ENCODE measurements at regions not wholly inside any gene's neighbourhood (a gene's known extent, or its start where the extent isn't known, plus 50 kb on each side); places are given as distances from the start of the nearest gene placed in this dataset.

- Histone ChIP-seq H3K36me3 (ENCODE audit: control insufficient read depth in 1 of 2, insufficient read depth in 2 of 2, low read length in 2 of 2) (no peaks in the 10 kb centered on the region), H4K20me1 (ENCODE audit: insufficient read depth) (no peaks in the 10 kb centered on the region), H3K4me3 (replicated peaks in 1 of 2; ENCODE audit: low read depth in 1 of 2, low read length in 2 of 2) (no peak overlapping the region), H3K4me1 (ENCODE audit: control insufficient read depth in 1 of 2, insufficient read depth in 2 of 2, low read length in 2 of 2) (no peaks in the 10 kb centered on the region), H3K4me2 (ENCODE audit: low read length) (no peak overlapping the region), H3K9ac (ENCODE audit: low read length) (no peak overlapping the region), H2AFZ (ENCODE audit: low read depth, low read length, poor library complexity, severe bottlenecking) (no peak overlapping the region), H3K79me2 (ENCODE audit: insufficient read depth, low read length) (no peaks in the 10 kb centered on the region), H3K9me2 (ENCODE audit: insufficient read depth) (no peaks in the 10 kb centered on the region), H3K27ac (ENCODE audit: low read depth, low read length) (no peak overlapping the region), H3K27me3 (ENCODE audit: insufficient read depth, low read length) (no peaks in the 10 kb centered on the region), H3K9me3 (ENCODE audit: control insufficient read depth in 1 of 2, insufficient read depth in 1 of 2, low read depth in 1 of 2, low read length in 2 of 2) (no peaks in the 10 kb centered on the region)
- BruUV-seq (replicated peaks), result no TSS peak
- intact Hi-C loops (cut with micrococcal nuclease), result no loop called here
- CTCF ChIA-PET, result interaction anchor here (1.4 kb wide), 1 partner anchor 44 kb away, joined by 3 read pairs; no protein-coding TSS in a partner anchor
- TF ChIP-seq FOSL1 (IDR thresholded peaks at IDR 0.05; ENCODE audit: low read depth) (no peak), SRF (IDR thresholded peaks at IDR 0.05; ENCODE audit: low read depth) (no peak), POLR2AphosphoS5 (IDR thresholded peaks at IDR 0.05; ENCODE audit: low read depth, low read length) (no peak), ATF3 (IDR thresholded peaks at IDR 0.05) (no peak), EZH2 (IDR thresholded peaks at IDR 0.05) (no peak), TCF7L2 (IDR thresholded peaks at IDR 0.05; ENCODE audit: borderline replicate concordance, extremely low read depth, insufficient read depth, insufficient read length) (no peak), ELF1 (IDR thresholded peaks at IDR 0.05; ENCODE audit: borderline replicate concordance, low read depth) (no peak), REST (IDR thresholded peaks at IDR 0.05; ENCODE audit: low read depth) (no peak), ZNF274 (IDR thresholded peaks at IDR 0.05; ENCODE audit: low read depth, low read length) (no peak), SIN3A (IDR thresholded peaks at IDR 0.05; ENCODE audit: low read depth) (no peak), POLR2A (IDR thresholded peaks at IDR 0.05; ENCODE audit: borderline replicate concordance, extremely low read depth, insufficient read depth, insufficient read length) (no peak), JUND (IDR thresholded peaks at IDR 0.05) (no peak)
- POLR2A ChIA-PET, result no interaction called here
- no peak for ATAC-seq
- RAD21 ChIA-PET (ENCODE audit: low non-redundant PET in 1 of 2, low total read pairs in 2 of 2, uncharacterized antibody in 2 of 2, unreplicated experiment in 2 of 2), result no interaction called here
- DNase-seq (ENCODE audit: low read depth, low spot score), result no peak
These were observed 637.6 kb downstream of the ADCYAP1 start for GRCh38 chr18:1542230-1542774.
